ENCODE measurements at regions not wholly inside any gene's neighbourhood (a gene's known extent, or its start where the extent isn't known, plus 50 kb on each side); places are given as distances from the start of the nearest gene placed in this dataset.

- 0% methylated on average over 1 of the region's 6 CpGs; no CpG with 5 or more reads in 1 of the 2 experiments for WGBS, 2 experiments (ENCODE audit: extremely low coverage in 2 of 2, insufficient read length in 1 of 2)
- no peak overlapping the region for H4K5ac ChIP-seq (ENCODE audit: low read depth, low read length)
- no peak overlapping the region for H2AK5ac ChIP-seq (ENCODE audit: low read depth, low read length)
- ChIA-PET POLR2A (ENCODE audit: unreplicated experiment) (no interaction called here), CTCF (no interaction called here)
- no peak overlapping the region for H3K4me2 ChIP-seq (ENCODE audit: low read depth, low read length)
- no peak for ATAC-seq (ENCODE audit: low read depth)
- H2BK120ac ChIP-seq (ENCODE audit: low read depth, low read length): no peak overlapping the region
- H3K27me3 ChIP-seq (ENCODE audit: control insufficient read depth, insufficient read depth, low read length): peaks cover 12% of the 10 kb centered on the region
- no peak overlapping the region for H3K9ac ChIP-seq (ENCODE audit: low read depth, low read length)
- H3K27ac ChIP-seq (ENCODE audit: insufficient read depth, low read length): no peak overlapping the region
- H2BK5ac ChIP-seq (ENCODE audit: low read depth, low read length, poor library complexity, severe bottlenecking): no peak overlapping the region
- no peak overlapping the region for H3K4ac ChIP-seq (ENCODE audit: low read depth, low read length)
- H2BK20ac ChIP-seq (ENCODE audit: low read depth, low read length): no peak overlapping the region
- intact Hi-C loops (cut with micrococcal nuclease) (no loop called here), in situ Hi-C loops (cut with MboI; ENCODE audit: low sequenced_read_pairs) (no loop called here), dilution Hi-C loops (cut with HindIII; ENCODE audit: low sequenced_read_pairs, unreplicated experiment) (no loop called here)
- H3K36me3 ChIP-seq (ENCODE audit: control insufficient read depth, insufficient read depth, low read length): no peaks in the 10 kb centered on the region
- no peak overlapping the region for H3K18ac ChIP-seq (ENCODE audit: low read depth, low read length)
- H3K9me1 ChIP-seq (ENCODE audit: insufficient read depth, low read length): no peaks in the 10 kb centered on the region
- H3K23ac ChIP-seq (ENCODE audit: low read depth, low read length): no peak overlapping the region
- no peaks in the 10 kb centered on the region for H4K20me1 ChIP-seq (ENCODE audit: insufficient read depth, low read length)
- H3K14ac ChIP-seq (replicated peaks; ENCODE audit: low read depth, low read length): no peak overlapping the region
- H3K4me3 ChIP-seq (ENCODE audit: insufficient read depth, low read depth, low read length): no peak overlapping the region
- no peak for TF ChIP-seq FOS (IDR thresholded peaks at IDR 0.05; ENCODE audit: low read depth, low read length)
- TF ChIP-seq MAFK (IDR thresholded peaks at IDR 0.05; ENCODE audit: low read depth, low read length): no peak
- TF ChIP-seq CHD1 (IDR thresholded peaks at IDR 0.05; ENCODE audit: low read depth, low read length): no peak
- no peak overlapping the region for H4K8ac ChIP-seq (ENCODE audit: low read depth in 2 of 2, low read length in 2 of 2)
- no peaks in the 10 kb centered on the region for H3K9me3 ChIP-seq (ENCODE audit: control insufficient read depth, insufficient read depth, low read length)
- no peak for DNase-seq
- no peak overlapping the region for H3K56ac ChIP-seq (ENCODE audit: extremely low read depth, insufficient read depth, low read length)
- H2BK15ac ChIP-seq (ENCODE audit: low read depth, low read length): no peak overlapping the region
- H4K91ac ChIP-seq (ENCODE audit: insufficient read depth, low read depth, low read length): no peak overlapping the region
- no peaks in the 10 kb centered on the region for H3K4me1 ChIP-seq (ENCODE audit: control insufficient read depth, insufficient read depth, low read length)
- no peak overlapping the region for H2AK9ac ChIP-seq (replicated peaks; ENCODE audit: low read depth, low read length, poor library complexity)
- no TSS peak for BruUV-seq (replicated peaks)
- no peak overlapping the region for H2AFZ ChIP-seq (replicated peaks; ENCODE audit: low read length, poor library complexity)
- no peaks in the 10 kb centered on the region for H3K79me1 ChIP-seq (ENCODE audit: low read depth in 1 of 2, low read length in 2 of 2)
Measured at GRCh38 chr9:108083160-108083750, 593.7 kb upstream of the KLF4 start.
